Activated CD8-positive, alpha-beta memory T cell treated with anti-CD3 and anti-CD28 coated beads for 36 hours (primary cell): ENCODE measurements at regions not wholly inside any gene's neighbourhood (a gene's known extent, or its start where the extent isn't known, plus 50 kb on each side); places are given as distances from the start of the nearest gene placed in this dataset.

Experiments
- CTCF ChIA-PET: fragments of 350-600 bp; sonication (Branson Sonifier 250); formaldehyde crosslinking; loops from one replicate; lab custom pipeline; 2021; ENCODE audit warnings: antibody characterized with exemption; lab: Charles Lee
- POLR2A ChIA-PET: fragments of 350-600 bp; sonication (Branson Sonifier 250); formaldehyde crosslinking; loops from one replicate; lab custom pipeline; 2021; ENCODE audit warnings: antibody characterized with exemption; lab: Charles Lee

DNA sequence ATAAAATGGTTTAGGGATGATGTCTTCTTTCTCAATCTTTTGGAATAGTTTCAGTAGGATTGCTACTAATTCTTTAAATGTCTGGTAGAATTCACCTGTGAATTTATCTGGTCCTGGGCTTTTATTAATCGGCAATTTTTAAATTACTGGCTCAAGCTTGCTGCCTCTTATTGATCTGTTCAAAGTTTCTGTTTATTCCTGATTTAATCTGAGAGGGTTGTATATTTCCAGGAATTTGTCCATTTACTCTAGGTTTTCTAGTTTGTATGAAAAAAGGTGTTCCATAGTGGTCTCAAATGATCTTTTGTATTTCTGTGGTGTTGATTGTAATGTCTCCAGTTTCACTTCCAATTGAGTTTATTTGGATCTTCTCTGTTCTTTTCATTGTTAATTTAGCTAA lies 617.8 kb downstream of the LTN1 start:
- ChIA-PET CTCF (no interaction called here), POLR2A (no interaction called here)

DNA sequence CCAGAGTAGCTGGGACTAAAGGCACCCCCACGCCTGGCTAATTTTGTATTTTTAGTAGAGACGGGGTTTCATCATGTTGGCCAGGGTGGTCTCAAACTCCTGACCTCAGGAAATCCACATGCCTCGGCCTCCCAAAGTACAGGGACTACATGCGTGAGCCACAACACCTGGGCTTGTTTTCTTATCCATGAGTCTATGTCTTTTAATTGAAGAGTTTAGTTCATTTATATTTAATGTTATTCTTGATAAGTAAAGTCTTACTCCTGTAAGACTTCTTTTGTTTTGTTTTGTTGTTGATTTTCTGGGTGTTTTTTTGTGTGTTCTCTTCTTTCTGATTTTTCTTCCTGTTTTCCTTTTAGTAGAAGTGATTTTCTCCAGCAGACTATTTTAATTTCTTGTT lies 621.0 kb downstream of the LTN1 start:
- ChIA-PET CTCF (no interaction called here), POLR2A (no interaction called here)

DNA sequence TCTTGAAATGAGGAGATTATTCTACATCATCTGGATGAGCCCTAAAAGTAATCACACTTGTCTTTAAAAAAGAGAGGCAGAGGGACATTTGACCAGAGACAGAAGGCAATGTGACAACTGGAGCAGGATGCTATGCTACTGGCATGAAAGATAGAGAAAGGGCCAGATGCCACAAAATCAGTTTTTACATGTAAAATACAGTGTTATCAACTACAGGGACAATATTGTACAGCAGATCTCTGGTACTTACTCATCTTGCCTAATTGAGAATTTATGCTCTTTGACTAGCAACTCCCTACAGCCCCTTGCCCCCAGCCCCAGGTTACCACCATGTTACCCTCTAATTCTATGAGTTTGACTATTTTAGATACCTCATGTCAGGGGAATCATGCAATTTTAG lies 633.4 kb downstream of the LTN1 start:
- CTCF ChIA-PET: no interaction called here
- POLR2A ChIA-PET: no interaction called here

DNA sequence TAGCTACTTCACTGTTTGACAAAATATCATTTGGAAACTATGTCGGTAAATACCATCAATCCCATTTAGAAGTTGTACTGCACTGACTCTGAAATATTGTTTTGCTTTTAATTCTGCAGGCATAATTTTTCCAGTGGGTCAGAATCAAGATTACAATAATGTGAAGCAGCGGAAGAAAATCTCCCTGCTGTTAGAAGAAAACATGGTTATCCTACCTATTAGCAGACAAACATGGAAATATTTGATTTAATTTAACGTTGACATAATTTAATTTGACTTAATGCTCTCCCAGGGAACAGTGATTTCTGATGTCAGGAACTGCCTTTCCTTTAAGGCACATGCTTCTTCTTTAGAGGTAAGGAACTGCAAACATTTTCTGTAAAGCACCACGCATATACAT lies 634.0 kb downstream of the LTN1 start:
- CTCF ChIA-PET: no interaction called here

DNA sequence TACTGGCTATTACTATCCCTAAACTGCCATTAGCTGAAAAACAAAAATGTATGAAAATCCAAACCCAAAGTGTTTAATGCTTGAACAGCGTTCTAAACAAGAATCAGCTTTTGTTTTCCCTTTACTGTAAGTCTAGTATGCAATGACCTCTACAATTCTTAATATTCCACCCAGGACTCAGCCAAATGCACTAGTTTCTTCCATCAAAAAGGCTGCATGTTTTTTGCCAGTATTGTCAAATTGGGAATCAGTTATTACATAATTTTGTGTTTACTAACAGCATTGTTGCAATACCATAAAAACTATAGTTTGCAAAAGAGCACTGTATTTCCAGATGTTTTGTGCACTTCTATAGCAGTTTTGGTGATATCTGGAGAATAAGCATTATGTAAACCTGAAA lies 634.5 kb downstream of the LTN1 start:
- ChIA-PET POLR2A (no interaction called here), CTCF (no interaction called here)

More for the DNA sequence above, 634.0 kb downstream of the LTN1 start:
- POLR2A ChIA-PET: no interaction called here

DNA sequence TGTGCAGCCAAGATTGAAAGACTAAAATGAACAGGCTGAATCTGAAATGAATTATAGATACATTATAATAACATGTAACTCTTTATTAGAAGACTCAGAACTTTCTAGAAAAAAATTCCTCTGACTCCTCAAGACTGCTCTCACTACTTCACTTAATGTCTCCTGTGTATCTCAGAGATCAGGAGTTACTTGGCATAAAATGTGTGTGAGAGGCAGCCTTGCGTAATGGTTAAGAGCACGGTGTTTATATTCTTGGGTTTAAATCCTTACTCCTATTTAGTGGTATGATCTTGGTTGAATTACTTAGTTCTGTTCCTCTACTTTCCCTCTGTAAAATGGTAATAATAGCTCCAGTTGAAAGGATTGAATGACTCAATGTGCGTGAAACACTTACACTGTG lies 634.9 kb downstream of the LTN1 start:
- ChIA-PET CTCF (no interaction called here), POLR2A (no interaction called here)

DNA sequence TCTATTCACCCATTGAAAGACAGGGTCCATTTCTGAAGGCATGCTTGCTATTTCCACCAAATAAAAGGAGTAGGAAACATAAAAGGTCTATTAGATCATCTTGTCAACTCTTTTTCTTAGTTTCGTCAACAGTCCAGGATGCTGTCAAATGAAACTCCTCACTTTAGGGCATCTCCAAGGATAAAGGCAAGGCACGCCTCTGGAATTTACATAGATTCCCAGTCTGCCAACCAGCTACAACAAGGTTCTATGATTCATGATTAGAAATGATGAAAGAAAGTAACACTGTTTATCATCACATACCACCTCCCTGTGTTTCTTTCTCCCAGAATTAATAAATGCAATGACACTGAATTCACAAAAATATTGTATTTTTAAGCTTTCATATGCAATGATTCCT lies 636.3 kb downstream of the LTN1 start:
- ChIA-PET POLR2A (no interaction called here), CTCF (no interaction called here)

DNA sequence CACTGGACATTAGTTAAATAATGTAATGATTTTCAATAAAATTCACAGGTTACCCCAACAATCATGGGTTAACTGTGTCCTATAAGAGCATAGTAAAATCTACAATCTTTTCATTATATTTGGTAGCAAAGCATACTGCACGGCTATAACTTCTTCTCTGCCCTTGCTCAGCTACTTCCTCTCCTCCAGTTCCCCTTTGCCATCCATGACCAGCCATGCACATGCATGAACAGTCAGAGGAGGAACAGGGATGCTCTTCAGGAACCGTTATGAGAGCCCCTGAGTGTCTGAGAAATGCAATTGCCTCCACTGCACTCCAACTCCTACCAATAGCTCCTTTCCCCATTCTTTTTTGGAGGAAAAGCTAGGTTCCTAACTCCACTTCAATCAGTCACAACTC lies 646.7 kb downstream of the LTN1 start:
- CTCF ChIA-PET: no interaction called here
- POLR2A ChIA-PET: no interaction called here

DNA sequence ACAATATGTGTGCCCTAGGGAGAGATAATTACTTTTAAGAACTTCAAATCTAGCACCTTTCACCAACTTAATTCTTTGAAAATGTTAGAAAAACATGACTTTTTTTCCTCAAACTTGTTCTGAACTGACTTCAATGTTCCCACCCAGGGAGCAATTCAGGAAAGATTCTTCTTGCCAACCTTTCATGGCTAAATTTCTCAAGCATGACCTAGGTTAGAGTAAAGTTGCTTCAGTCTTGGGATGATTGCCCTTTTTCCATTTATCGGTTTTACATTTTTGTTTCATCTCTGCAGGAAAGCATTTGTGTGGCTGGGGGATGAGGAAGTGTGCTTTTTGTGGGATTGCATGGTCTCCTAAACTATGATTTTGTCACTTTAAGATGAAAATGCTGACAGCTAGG lies 647.7 kb downstream of the LTN1 start:
- CTCF ChIA-PET: no interaction called here
- POLR2A ChIA-PET: no interaction called here

DNA sequence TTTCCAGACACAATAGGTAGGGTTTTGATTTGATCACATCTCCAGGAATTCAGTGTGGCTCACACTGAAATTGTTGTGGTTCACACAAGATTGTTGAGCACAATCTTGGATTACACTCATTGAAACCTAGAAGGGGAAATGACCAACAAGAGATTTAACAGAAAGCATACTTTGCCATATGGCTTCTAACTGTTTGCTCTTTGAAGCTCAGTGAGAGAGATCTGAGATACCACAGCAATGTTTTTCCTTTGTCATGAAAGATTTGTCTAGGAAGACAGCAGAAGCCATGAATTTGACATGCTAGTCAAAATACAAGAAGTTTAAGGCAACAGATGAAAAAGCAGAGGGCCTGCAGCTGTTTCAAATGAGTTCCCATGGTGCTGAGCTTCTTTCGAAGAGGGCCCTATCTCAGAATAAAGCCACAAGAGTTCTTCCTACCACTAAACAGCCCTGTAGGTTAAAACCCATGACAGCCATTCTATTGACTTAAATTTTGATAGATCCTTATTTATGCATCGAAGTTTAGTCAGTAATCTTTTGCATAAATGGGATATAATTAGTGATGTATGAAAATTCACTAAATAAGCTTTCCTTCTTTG lies 650.4 kb downstream of the LTN1 start:
- ChIA-PET POLR2A (no interaction called here), CTCF (no interaction called here)

DNA sequence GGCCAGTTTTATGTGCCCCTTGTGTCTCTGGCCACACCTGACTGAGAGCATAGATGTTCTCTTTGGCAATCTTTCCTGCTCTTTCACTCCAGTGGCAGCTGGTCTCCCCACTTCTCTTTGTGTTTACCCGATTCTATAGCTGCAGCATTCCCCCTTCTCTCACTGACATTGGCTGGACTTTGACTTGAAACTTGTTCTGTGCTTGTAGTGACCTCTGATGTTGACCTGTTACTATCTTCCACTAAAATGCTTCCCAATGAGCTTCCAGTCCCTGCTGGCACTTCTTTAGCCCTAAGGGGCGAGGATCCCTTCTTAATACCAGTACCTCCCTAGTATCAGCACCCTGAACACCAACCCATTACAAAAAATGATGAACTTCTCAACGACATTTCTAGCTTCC lies 653.3 kb downstream of the LTN1 start:
- CTCF ChIA-PET: no interaction called here
- POLR2A ChIA-PET: no interaction called here

DNA sequence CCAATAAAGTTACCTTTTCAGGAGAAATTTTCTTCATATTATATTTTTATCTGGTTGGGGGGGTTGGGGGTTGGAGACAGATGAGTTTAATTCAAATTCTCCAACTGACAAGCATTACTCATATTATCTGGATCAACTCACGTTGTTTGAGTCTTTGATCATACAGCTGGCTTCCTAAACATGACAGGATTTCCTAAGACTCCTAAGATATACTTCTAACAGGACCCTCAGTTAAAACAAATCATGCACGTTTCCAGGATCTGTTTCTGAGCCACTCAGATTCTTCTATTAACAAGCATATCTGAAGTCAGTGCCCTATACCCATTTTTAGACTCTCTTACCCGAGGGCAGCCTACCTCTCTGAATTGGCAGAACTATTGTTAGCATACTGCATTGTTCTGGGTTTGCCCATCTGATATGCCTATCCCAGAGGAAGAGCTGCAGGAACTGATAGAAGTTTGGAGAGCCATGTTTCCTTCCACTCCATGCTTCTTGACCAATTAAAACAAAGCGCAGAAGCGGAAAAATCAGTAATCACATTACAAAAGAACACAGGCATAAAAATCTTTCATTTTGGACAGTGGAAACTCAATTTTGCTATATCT lies 653.9 kb downstream of the LTN1 start:
- POLR2A ChIA-PET: no interaction called here
- CTCF ChIA-PET: no interaction called here

DNA sequence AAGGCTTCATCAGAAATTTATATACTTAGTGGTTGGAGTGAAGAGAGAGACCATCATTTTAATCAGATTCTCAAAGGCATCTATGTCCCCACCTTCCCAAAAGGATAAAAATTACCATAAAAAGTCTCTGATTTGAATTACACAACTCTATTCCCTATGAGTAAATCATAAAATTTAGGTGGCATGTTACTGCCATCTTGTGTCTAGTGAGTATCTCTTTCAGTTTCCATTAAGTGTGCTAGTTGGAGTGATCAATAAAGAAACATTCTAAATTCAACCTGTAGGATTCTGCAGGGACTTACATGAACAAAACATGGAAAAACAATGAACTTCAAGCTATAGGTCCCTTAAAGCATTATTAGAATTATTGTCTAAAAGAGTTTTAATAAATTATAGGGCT lies 655.4 kb downstream of the LTN1 start:
- CTCF ChIA-PET: no interaction called here
- POLR2A ChIA-PET: no interaction called here

DNA sequence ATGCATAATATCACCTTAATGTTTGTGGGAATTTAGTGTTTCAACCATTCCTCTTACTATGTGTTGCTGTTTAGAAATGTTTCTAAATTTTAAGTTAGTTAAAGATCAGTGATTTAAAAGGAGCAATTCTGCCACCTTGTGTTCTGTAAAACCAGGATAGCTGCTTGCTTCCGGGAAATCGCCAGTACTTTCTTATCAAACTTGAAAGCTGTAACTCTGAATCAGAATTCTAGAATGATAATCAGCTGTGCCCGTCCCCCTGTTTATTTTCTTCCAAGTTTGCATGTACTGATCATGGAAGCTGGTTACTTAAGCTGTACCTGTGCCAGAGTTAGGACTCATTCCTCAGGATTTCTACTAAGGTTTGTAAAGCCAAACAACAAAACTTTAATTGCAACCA lies 656.4 kb downstream of the LTN1 start:
- ChIA-PET POLR2A (no interaction called here), CTCF (interaction anchor here (0.6 kb wide), 1 partner anchor 52 kb away, joined by 3 read pairs; no protein-coding TSS in a partner anchor)

DNA sequence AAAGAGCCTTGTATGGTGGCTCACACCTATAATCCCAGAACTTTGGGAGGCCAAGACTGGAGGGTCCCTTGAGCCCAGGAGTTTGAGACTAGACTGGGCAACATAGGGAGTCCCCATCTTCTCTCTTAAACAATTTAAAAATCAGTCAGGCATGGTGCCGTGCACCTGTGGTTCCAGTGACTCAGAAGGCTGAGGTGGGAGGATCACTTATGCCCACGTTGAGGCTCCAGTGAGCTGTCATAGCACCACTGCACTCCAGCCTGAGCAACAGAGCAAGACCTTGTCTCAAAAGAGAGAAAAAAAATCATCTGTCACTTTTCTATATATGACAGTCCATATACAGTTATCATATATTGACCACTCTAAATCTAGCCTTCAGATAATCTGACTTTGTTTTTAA lies 658.3 kb downstream of the LTN1 start:
- CTCF ChIA-PET: no interaction called here
- POLR2A ChIA-PET: no interaction called here

DNA sequence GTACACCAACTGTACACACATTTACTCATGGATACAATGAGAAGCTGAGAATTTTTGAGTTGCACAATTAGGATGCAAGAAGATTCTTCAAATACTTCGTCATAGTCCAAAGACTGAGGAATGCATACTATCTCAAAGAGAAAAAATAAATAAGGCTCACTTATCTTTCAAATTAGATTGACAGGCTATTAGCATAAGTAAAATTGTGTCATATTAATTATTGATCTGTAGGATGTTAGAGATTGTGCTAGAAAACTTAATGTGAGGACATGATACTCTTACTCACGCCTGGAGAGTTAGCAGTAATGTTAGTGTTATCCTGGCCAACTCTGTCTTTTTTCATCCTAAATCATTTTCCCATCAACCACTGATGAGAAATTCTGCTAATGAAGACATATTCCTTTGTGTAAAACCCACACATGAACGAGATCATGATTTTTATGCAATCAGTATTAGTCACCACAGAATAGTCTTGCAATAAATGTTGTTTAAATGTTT lies 659.0 kb downstream of the LTN1 start:
- ChIA-PET POLR2A (no interaction called here), CTCF (no interaction called here)

DNA sequence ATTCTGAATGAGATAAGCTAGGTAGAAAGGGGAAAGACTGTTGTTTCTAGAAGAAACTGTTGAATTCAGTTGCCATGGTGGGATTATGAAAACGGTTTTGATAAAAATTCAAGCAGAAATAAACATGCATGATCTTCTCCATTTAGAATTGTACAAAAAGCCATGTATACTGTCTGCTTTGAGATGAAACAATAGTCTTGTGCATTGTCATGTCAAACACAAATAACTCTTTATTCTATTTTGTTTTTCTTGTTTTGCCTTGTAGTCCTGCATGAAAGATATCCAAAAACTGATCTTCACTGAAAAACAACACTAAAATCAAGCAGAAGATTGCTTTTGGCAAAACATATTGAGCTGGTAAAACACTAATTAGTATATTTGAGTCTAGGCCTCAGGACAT lies 659.9 kb downstream of the LTN1 start:
- ChIA-PET POLR2A (no interaction called here), CTCF (no interaction called here)

DNA sequence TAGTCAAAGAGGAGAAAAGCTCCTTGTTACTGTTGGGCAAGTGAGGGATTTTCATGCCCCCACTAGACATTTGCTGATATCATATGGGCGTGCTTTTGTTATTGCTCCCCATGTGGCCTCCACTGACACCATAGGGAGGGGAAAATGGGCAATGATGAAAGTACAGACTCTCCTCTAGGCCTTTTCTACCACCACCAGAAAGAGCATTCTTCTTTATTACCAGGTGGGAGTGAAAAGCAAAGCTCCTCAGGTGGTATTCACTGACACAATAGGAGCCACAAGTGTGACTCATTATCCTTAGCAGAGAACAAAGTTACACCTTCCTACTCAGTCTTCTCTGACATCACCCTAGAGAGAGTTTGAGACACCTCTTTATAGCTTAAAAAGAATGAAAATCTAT lies 667.1 kb downstream of the LTN1 start:
- CTCF ChIA-PET: no interaction called here
- POLR2A ChIA-PET: no interaction called here

DNA sequence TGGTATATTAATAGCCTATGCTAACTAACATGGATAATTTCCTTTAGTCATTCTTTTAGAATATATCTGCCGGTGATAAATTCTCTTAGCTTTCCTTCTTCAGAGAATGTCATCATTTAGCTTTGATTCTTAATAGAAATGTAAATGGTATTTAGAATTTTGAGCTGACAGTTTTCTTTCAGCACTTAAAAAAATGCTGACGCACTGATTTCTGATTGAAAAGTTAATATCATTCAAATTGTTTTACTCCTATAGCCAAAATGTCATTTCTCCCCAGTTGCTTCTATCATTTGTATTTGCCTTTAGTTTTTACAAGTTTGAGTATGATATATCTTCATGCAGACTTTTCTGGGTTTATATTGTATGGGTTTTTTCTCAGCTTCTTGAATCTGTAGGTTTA lies 668.0 kb downstream of the LTN1 start:
- POLR2A ChIA-PET: no interaction called here
- CTCF ChIA-PET: no interaction called here

DNA sequence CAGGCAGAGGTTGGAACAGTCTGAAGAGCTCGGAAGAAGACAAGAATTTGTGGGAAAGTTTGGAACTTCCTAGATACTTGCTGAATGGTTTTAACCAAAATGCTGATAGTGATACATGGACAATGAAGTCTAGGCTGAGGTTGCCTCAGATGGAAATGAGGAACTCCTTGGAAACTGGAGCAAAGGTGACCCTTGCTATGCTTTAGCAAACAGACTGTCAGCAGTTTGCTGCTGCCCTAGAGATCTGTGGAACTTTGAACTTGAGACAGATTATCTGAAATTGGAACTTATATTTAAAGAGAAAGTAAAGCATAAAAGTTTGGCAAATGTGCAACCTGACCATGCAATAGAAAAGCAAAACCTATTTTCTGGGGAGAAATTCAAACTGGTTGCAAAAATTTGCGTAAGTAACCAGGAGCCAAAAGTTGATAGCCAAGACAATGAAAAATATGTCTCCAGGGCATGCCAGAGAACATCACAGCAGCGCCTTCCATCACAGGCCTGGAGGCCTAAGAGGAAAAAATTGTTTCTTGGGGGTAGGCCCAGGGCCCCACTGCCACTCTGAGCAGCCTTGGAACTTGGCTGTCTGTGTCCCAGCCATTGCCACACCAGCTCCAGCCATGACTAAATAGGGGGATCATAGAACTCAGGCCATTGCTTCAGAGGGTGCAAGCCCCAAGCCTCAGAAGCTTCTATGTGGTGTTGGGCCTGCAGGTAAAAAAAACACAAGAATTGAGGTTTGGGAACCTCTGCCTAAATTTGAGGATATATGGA lies 675.3 kb downstream of the LTN1 start:
- ChIA-PET POLR2A (no interaction called here), CTCF (no interaction called here)
